ENCODE measurements at regions not wholly inside any gene's neighbourhood (a gene's known extent, or its start where the extent isn't known, plus 50 kb on each side); places are given as distances from the start of the nearest gene placed in this dataset.

DNA sequence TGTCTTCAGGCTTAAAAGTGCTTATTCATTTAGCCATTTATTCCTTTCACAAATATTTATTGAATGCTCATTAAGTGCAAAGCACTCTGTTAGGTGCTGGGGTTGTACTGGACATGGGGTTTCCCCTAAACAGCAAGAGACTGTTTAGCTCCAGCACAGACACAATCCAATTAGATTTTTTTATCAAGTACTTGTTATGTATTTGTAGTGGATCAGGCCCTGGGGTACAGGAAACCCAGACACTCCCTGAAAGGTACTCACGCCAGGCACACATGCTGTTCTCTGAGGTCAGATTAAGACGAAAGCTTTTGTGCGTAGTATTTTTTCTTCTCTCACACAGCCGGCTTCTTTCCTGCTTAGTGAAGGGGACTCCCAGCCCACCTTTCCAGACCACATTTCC is 218.1 kb upstream of the PLET1 start:
- Mint-ChIP-seq H3K4me3 (no peak overlapping the region), H3K27me3 (ENCODE audit: low read depth) (peaks cover 4% of the 10 kb centered on the region), H3K36me3 (ENCODE audit: low read depth) (no peaks in the 10 kb centered on the region), H3K4me1 (no peaks in the 10 kb centered on the region), H3K9me3 (no peaks in the 10 kb centered on the region), H3K27ac (ENCODE audit: unreplicated experiment) (no peak overlapping the region)
- TF ChIP-seq, protein P1, sequence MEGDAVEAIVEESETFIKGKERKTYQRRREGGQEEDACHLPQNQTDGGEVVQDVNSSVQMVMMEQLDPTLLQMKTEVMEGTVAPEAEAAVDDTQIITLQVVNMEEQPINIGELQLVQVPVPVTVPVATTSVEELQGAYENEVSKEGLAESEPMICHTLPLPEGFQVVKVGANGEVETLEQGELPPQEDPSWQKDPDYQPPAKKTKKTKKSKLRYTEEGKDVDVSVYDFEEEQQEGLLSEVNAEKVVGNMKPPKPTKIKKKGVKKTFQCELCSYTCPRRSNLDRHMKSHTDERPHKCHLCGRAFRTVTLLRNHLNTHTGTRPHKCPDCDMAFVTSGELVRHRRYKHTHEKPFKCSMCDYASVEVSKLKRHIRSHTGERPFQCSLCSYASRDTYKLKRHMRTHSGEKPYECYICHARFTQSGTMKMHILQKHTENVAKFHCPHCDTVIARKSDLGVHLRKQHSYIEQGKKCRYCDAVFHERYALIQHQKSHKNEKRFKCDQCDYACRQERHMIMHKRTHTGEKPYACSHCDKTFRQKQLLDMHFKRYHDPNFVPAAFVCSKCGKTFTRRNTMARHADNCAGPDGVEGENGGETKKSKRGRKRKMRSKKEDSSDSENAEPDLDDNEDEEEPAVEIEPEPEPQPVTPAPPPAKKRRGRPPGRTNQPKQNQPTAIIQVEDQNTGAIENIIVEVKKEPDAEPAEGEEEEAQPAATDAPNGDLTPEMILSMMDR (conservative IDR thresholded peaks at IDR 0.05), result no peak
- no peak for DNase-seq (ENCODE audit: low read depth, low spot score)

DNA sequence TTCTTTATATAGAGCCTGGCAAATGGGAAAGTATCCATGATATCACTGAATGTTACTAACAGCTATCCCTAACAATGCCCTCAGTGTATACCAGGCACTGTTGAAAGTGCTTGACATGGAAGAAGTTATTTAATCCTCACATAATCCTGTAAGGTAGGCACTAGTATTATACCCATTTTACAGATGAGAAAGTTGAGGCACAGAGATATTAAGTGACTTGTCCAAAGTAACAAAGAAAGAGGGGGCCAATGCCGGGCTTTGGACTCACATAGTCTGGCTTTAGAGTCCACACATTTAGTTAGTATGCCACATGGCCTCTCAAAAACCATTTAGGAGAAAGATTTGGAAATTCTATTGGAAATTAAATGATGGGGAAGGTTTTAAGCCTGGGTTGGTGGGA is 220.8 kb upstream of the PLET1 start:
- H3K4me3 Mint-ChIP-seq, result no peak overlapping the region
- TF ChIP-seq, protein P1 (conservative IDR thresholded peaks at IDR 0.05), result no peak
- no peaks in the 10 kb centered on the region for H3K36me3 Mint-ChIP-seq (ENCODE audit: low read depth)
- DNase-seq (ENCODE audit: low read depth, low spot score), result no peak
- H3K27ac Mint-ChIP-seq (ENCODE audit: unreplicated experiment), result no peak overlapping the region
- peaks cover 5% of the 10 kb centered on the region for H3K4me1 Mint-ChIP-seq
- H3K27me3 Mint-ChIP-seq (ENCODE audit: low read depth), result peaks cover 3% of the 10 kb centered on the region
- H3K9me3 Mint-ChIP-seq, result no peaks in the 10 kb centered on the region

DNA sequence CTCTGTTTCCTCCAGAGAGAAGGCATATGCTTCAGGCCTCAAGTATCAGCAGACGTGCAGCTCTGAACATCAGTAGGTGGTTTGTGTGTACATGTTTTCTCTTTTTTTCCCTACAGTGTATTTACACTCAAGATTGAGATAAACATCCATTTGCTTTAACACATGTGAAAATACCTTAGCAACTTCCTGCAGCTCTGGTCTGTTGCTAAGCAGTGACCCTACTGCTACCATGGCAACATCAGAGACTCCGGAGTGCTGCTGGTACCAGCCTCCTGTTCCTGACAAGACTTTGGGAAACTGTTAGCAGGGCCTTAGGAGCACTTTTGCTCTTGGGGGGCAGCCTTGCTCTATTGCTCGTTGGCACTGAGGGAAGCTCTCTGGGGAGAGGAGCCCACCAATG is 221.2 kb upstream of the PLET1 start:
- no peak overlapping the region for H3K4me3 Mint-ChIP-seq
- no peaks in the 10 kb centered on the region for H3K27me3 Mint-ChIP-seq (ENCODE audit: low read depth)
- H3K27ac Mint-ChIP-seq (ENCODE audit: unreplicated experiment), result no peak overlapping the region
- TF ChIP-seq, protein P1 (conservative IDR thresholded peaks at IDR 0.05), result no peak
- no peak for DNase-seq (ENCODE audit: low read depth, low spot score)
- no peaks in the 10 kb centered on the region for H3K9me3 Mint-ChIP-seq
- no peaks in the 10 kb centered on the region for H3K36me3 Mint-ChIP-seq (ENCODE audit: low read depth)
- peaks cover 5% of the 10 kb centered on the region for H3K4me1 Mint-ChIP-seq

DNA sequence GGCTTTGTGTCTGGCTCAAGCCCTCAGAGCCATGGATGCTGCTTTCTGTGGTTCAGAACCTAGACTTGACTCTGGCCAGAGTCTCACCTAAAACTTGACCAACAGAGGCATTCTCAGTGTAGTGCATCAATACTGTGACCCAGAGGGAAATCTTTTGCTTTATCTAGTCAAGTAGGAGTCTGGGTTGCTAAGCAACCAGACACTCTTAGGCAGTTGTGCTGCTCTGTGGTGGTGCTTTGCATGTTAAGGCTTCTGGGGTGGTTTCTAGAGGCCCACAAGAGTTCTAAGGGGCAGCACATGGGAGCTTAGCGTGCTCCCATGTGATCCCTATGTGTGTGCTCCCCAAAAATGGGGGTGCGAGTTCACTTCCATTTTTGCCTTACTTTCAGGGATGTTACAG is 224.6 kb upstream of the PLET1 start:
- H3K27ac Mint-ChIP-seq (ENCODE audit: unreplicated experiment), result no peak overlapping the region
- H3K9me3 Mint-ChIP-seq, result no peaks in the 10 kb centered on the region
- H3K4me1 Mint-ChIP-seq, result peaks cover 5% of the 10 kb centered on the region
- H3K4me3 Mint-ChIP-seq, result no peak overlapping the region
- TF ChIP-seq, protein P1 (conservative IDR thresholded peaks at IDR 0.05), result no peak
- H3K36me3 Mint-ChIP-seq (ENCODE audit: low read depth), result no peaks in the 10 kb centered on the region
- peaks cover 3% of the 10 kb centered on the region for H3K27me3 Mint-ChIP-seq (ENCODE audit: low read depth)
- DNase-seq (ENCODE audit: low read depth, low spot score), result no peak

DNA sequence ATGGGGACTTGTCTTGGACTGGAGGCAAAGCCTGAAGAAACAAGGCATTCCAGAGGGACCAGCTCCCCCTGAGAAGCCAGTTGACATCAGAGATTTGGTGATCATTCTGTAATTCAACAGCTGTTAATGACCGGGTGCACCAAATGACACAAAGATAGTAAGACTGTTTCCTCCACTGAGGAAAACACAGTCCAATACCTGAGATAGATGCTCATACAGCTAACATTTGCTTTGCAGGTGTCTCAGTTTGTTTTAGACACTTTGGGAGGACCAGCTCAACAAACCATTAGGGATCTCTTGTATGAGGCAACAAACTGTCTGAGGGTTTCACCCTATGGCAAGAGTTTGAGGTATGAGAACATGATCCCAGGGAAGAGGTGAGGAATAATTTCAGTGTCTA is 237.2 kb upstream of the PLET1 start:
- peaks cover 6% of the 10 kb centered on the region for H3K4me1 Mint-ChIP-seq
- peaks cover 2% of the 10 kb centered on the region for H3K36me3 Mint-ChIP-seq (ENCODE audit: low read depth)
- peaks cover 5% of the 10 kb centered on the region for H3K9me3 Mint-ChIP-seq
- H3K4me3 Mint-ChIP-seq, result no peak overlapping the region
- no peaks in the 10 kb centered on the region for H3K27me3 Mint-ChIP-seq (ENCODE audit: low read depth)
- TF ChIP-seq, protein P1 (conservative IDR thresholded peaks at IDR 0.05), result no peak
- no peak for DNase-seq (ENCODE audit: low read depth, low spot score)
- H3K27ac Mint-ChIP-seq (ENCODE audit: unreplicated experiment), result no peak overlapping the region

DNA sequence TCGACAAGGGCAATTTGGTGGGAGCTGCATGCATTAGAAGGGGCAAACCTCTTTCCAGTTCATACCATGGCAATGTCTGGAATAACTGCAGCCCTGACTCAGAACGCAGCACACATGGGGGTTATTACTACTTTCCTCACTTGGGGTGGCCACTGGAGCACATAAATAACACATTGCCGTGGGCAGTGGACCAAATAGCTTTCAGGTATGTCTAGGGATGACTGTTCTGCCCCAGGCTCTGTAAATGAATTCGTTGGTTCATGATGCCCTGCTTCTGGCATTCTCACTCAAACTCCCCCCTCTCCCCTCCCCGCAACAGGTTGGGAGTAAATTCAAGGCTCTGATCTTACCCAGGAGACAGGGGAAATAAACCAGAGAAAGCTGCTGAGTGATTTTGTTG is 238.0 kb upstream of the PLET1 start:
- peaks cover 5% of the 10 kb centered on the region for H3K9me3 Mint-ChIP-seq
- peaks cover 6% of the 10 kb centered on the region for H3K4me1 Mint-ChIP-seq
- no peak overlapping the region for H3K4me3 Mint-ChIP-seq
- TF ChIP-seq, protein P1 (conservative IDR thresholded peaks at IDR 0.05), result no peak
- H3K27me3 Mint-ChIP-seq (ENCODE audit: low read depth), result no peaks in the 10 kb centered on the region
- peaks cover 2% of the 10 kb centered on the region for H3K36me3 Mint-ChIP-seq (ENCODE audit: low read depth)
- no peak overlapping the region for H3K27ac Mint-ChIP-seq (ENCODE audit: unreplicated experiment)
- DNase-seq (ENCODE audit: low read depth, low spot score), result no peak

All from neural crest cell (in vitro differentiated cells).